GM12878 (cell line): ENCODE measurements at regions not wholly inside any gene's neighbourhood (a gene's known extent, or its start where the extent isn't known, plus 50 kb on each side); places are given as distances from the start of the nearest gene placed in this dataset.

ENCODE experiments used
- ATAC-seq: fragments of 200-7000 bp; cut with Tn5 transposase; 3 replicates; pipeline ENCODE4 v1.9.1; 2020; ENCODE audit warnings: mild to moderate bottlenecking, moderate library complexity
- BruUV-seq: library from RNA; stranded (reverse); fragments of 400-500 nt; replicated peaks from 2 replicates; lab custom pipeline; 2021; lab: Mats Ljungman, UMichigan
- CTCF ChIA-PET: fragments of 300-600 bp; sonication (Branson Sonifier 250); formaldehyde crosslinking; extraction: SDS; loops from one replicate; lab custom pipeline; 2021; ENCODE audit warnings: inconsistent platforms; lab: Yijun Ruan, JAX
- POLR2A ChIA-PET: fragments of 350-600 bp; formaldehyde crosslinking; extraction: SDS; loops from one replicate; lab custom pipeline; 2021; ENCODE audit warnings: inconsistent platforms; lab: Charles Lee
- RAD21 ChIA-PET: fragments of 300-600 bp; sonication (Branson Sonifier 250); formaldehyde crosslinking; loops from one replicate; lab custom pipeline; 2023; ENCODE audit warnings: antibody characterized with exemption; ENCODE audit not compliant: unreplicated experiment; lab: Charles Lee
- SMC1A ChIA-PET: fragments of 300-600 bp; sonication (Branson Sonifier 250); formaldehyde crosslinking; loops from one replicate; lab custom pipeline; 2023; ENCODE audit not compliant: unreplicated experiment, uncharacterized antibody; lab: Charles Lee
- DNase-seq: peaks from one replicate; pipeline ENCODE4 v3.0.0-alpha.2; 2011; ENCODE audit warnings: low read depth, low spot score
- FAIRE-seq: peaks from 3 replicates; lab custom pipeline; 2011; peaks lifted over from hg19 to GRCh38; lab: Jason Lieb, UNC
- H2AFZ ChIP-seq: 2 replicates; pipeline ENCODE4 v1.6.0; 2011; ENCODE audit warnings: low read depth, low read length, control low read depth; ENCODE audit not compliant: control insufficient read depth
- H3K27ac ChIP-seq: 2 replicates; pipeline ENCODE4 v1.5.1; 2011; ENCODE audit warnings: control low read depth; ENCODE audit not compliant: control insufficient read depth, insufficient read depth
- H3K27me3 ChIP-seq, 2 experiments: replicated peaks in 1 of 2; 2 replicates each; pipeline versions ENCODE4 v1.6.0 to v1.6.1; 2011; ENCODE audit warnings: low read length in 1 of 2; ENCODE audit not compliant: control insufficient read depth in 2 of 2, insufficient read depth in 2 of 2
- H3K36me3 ChIP-seq, 2 experiments: 2 replicates each; pipeline ENCODE4 v1.5.1; 2011; ENCODE audit warnings: low read length in 1 of 2; ENCODE audit not compliant: control insufficient read depth in 2 of 2, insufficient read depth in 2 of 2
- H3K4me1 ChIP-seq: 2 replicates; pipeline ENCODE4 v1.6.1; 2011; ENCODE audit warnings: mild to moderate bottlenecking, low read length, moderate library complexity, mixed read lengths; ENCODE audit not compliant: control insufficient read depth, insufficient read depth
- H3K4me2 ChIP-seq: 2 replicates; pipeline ENCODE4 v1.6.0; 2011; ENCODE audit warnings: control low read depth; ENCODE audit not compliant: control insufficient read depth, insufficient read depth
- H3K4me3 ChIP-seq: fragments of 200-600 bp; sonication (generic); 2 replicates; pipeline ENCODE4 v1.5.1; 2016
- H3K79me2 ChIP-seq: 2 replicates; pipeline ENCODE4 v1.6.0; 2011; ENCODE audit warnings: low read length; ENCODE audit not compliant: control insufficient read depth, insufficient read depth
- H3K9ac ChIP-seq: 2 replicates; pipeline ENCODE4 v1.8.0; 2011; ENCODE audit warnings: low read length, control low read depth, mixed read lengths; ENCODE audit not compliant: control insufficient read depth, insufficient read depth
- H3K9me3 ChIP-seq: replicated peaks from 3 replicates; pipeline ENCODE4 v1.5.1; 2011; ENCODE audit warnings: mild to moderate bottlenecking, low read length; ENCODE audit not compliant: control insufficient read depth, insufficient read depth
- H4K20me1 ChIP-seq: 2 replicates; pipeline ENCODE4 v1.6.0; 2011; ENCODE audit not compliant: control insufficient read depth, insufficient read depth
- HDAC6 ChIP-seq: fragments of 200-600 bp; sonication (generic); IDR thresholded peaks from one replicate; pipeline ENCODE4 v1.8.0; 2017; ENCODE audit warnings: antibody characterized with exemption; ENCODE audit not compliant: unreplicated experiment
- MEF2B ChIP-seq: fragments of 450-650 bp; IDR thresholded peaks from 2 replicates; pipeline ENCODE4 v1.6.1; 2018; ENCODE audit warnings: mild to moderate bottlenecking, moderate library complexity; ENCODE audit not compliant: partially characterized antibody, poor library complexity, severe bottlenecking
- POLR2AphosphoS5 ChIP-seq: IDR thresholded peaks from 2 replicates; pipeline ENCODE4 v1.6.1; 2011; ENCODE audit warnings: mild to moderate bottlenecking, low read length, inconsistent platforms
- REST ChIP-seq: IDR thresholded peaks from 2 replicates; pipeline ENCODE4 v1.6.1; 2012; ENCODE audit warnings: mild to moderate bottlenecking, low read depth, low read length
- SKIL ChIP-seq: fragments of 450-650 bp; IDR thresholded peaks from 2 replicates; pipeline ENCODE4 v1.6.1; 2017; ENCODE audit warnings: mild to moderate bottlenecking, low read depth, inconsistent platforms; ENCODE audit not compliant: poor library complexity, severe bottlenecking
- SP1 ChIP-seq: IDR thresholded peaks from one replicate; pipeline ENCODE4 v1.6.1; 2011; ENCODE audit warnings: low read depth, low read length
- TARDBP ChIP-seq: IDR thresholded peaks from 2 replicates; pipeline ENCODE4 v1.6.1; 2016; ENCODE audit warnings: borderline replicate concordance
- ZBTB40 ChIP-seq: fragments of 450-650 bp; IDR thresholded peaks from 2 replicates; pipeline ENCODE4 v1.6.1; 2016; ENCODE audit warnings: mild to moderate bottlenecking, moderate library complexity, borderline replicate concordance
- WGBS: methylation state at CpG from one replicate; pipeline ENCODE4 v1.1.6; 2016; ENCODE audit warnings: low lambda C conversion rate; ENCODE audit not compliant: insufficient replicate concordance, insufficient coverage; ENCODE audit errors: missing lambda C conversion rate; 5-methylcytosine and 5-hydroxymethylcytosine counted together
- in situ Hi-C: fragments of 300-500 bp; cut with MboI; formaldehyde crosslinking; loops from 9 replicates; pipeline ENCODE4 v1.14.3; 2018; ENCODE audit warnings: mixed read lengths
- intact Hi-C: fragments of 100-400 bp; cut with micrococcal nuclease; formaldehyde crosslinking; loops from one replicate; pipeline ENCODE4 v1.14.2; 2022; ENCODE audit not compliant: unreplicated experiment
- TF ChIP-seq, protein P1 (sequence below): fragments of 450-650 bp; IDR thresholded peaks from 2 replicates; pipeline ENCODE4 v1.6.1; 2017; ENCODE audit warnings: antibody characterized with exemption, mild to moderate bottlenecking, moderate library complexity

- Histone ChIP-seq H3K4me1 (no peaks in the 10 kb centered on the region), H3K36me3 (no peaks in the 10 kb centered on the region), H3K9ac (no peak overlapping the region), H3K9me3 (no peaks in the 10 kb centered on the region), H3K27me3 (no peaks in the 10 kb centered on the region), H3K27ac (no peak overlapping the region), H3K4me2 (no peak overlapping the region), H4K20me1 (no peaks in the 10 kb centered on the region), H3K4me3 (no peak overlapping the region), H3K79me2 (no peaks in the 10 kb centered on the region), H2AFZ (no peak overlapping the region)
- no peak for FAIRE-seq
- ChIA-PET RAD21 (no interaction called here), CTCF (interaction anchor here (0.6 kb wide), 1 partner anchor 363 kb away, joined by 3 read pairs; no protein-coding TSS in a partner anchor), POLR2A (no interaction called here), SMC1A (no interaction called here)
- no TSS peak for BruUV-seq
- no peak for ATAC-seq
- in situ Hi-C loops, result no loop called here
- WGBS, result 0% methylated on average over 2 of the region's 2 CpGs
- intact Hi-C loops, result no loop called here
- DNase-seq, result no peak
- TF ChIP-seq TARDBP, result no peak
- TF ChIP-seq ZBTB40, result no peak
- no peak for TF ChIP-seq SP1
- no peak for TF ChIP-seq MEF2B
- no peak for TF ChIP-seq HDAC6
- TF ChIP-seq SKIL, result no peak
- no peak for TF ChIP-seq REST
- TF ChIP-seq POLR2AphosphoS5, result no peak
- TF ChIP-seq, protein P1, sequence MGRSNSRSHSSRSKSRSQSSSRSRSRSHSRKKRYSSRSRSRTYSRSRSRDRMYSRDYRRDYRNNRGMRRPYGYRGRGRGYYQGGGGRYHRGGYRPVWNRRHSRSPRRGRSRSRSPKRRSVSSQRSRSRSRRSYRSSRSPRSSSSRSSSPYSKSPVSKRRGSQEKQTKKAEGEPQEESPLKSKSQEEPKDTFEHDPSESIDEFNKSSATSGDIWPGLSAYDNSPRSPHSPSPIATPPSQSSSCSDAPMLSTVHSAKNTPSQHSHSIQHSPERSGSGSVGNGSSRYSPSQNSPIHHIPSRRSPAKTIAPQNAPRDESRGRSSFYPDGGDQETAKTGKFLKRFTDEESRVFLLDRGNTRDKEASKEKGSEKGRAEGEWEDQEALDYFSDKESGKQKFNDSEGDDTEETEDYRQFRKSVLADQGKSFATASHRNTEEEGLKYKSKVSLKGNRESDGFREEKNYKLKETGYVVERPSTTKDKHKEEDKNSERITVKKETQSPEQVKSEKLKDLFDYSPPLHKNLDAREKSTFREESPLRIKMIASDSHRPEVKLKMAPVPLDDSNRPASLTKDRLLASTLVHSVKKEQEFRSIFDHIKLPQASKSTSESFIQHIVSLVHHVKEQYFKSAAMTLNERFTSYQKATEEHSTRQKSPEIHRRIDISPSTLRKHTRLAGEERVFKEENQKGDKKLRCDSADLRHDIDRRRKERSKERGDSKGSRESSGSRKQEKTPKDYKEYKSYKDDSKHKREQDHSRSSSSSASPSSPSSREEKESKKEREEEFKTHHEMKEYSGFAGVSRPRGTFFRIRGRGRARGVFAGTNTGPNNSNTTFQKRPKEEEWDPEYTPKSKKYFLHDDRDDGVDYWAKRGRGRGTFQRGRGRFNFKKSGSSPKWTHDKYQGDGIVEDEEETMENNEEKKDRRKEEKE, result no peak
These were observed 631.7 kb upstream of the CDH6 start for GRCh38 chr5:30561771-30562170.
